C4-2B (cell line): ENCODE measurements at regions not wholly inside any gene's neighbourhood (a gene's known extent, or its start where the extent isn't known, plus 50 kb on each side); places are given as distances from the start of the nearest gene placed in this dataset.

Source experiments
- H3K27ac ChIP-seq: fragments of 450-650 bp; 2 replicates; pipeline ENCODE4 v1.5.1; 2017
- ZFX ChIP-seq: fragments of 450-650 bp; IDR thresholded peaks from 2 replicates; pipeline ENCODE4 v1.6.1; 2017
- TF ChIP-seq, protein P1 (sequence below): fragments of 450-650 bp; conservative IDR thresholded peaks from 2 replicates; pipeline ENCODE4 v1.5.1; 2017; ENCODE audit warnings: mild to moderate bottlenecking

DNA sequence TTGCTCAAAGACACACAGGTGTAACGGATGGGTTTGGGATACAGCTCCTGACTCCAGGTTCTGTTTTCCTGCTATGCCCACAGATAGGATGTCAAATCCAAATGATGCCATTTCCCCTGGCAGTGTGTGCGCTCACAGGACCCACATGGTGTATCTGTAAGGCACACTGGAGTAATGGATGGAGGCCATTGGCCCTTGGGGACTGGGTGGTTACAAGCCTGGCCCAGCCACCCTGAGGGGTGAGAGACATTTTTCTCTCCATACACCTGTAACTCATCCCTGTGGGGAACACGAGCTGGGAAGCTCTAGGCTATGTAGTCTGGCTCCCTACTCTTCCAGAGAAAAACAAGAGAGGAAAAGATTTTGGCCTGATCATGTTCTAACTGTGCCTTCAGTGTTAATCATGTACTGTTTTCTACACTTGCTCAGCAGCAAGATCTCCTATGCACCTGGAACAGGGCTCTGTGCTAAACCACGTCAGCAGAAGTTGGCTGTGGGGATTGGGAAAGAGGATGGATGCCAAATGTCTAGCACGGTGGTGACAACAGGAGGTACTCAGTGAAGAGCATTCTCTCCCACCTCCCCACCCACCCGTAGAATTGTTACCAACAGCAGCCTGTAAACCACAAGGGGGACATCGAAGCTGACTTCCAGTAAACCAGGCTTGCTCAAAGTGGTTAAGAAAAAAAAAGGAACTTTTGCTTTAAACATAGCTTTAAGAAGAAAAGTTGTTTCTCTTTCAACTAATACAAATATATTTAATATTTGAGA lies 237.0 kb downstream of the LACC1 start:
- TF ChIP-seq, protein P1, sequence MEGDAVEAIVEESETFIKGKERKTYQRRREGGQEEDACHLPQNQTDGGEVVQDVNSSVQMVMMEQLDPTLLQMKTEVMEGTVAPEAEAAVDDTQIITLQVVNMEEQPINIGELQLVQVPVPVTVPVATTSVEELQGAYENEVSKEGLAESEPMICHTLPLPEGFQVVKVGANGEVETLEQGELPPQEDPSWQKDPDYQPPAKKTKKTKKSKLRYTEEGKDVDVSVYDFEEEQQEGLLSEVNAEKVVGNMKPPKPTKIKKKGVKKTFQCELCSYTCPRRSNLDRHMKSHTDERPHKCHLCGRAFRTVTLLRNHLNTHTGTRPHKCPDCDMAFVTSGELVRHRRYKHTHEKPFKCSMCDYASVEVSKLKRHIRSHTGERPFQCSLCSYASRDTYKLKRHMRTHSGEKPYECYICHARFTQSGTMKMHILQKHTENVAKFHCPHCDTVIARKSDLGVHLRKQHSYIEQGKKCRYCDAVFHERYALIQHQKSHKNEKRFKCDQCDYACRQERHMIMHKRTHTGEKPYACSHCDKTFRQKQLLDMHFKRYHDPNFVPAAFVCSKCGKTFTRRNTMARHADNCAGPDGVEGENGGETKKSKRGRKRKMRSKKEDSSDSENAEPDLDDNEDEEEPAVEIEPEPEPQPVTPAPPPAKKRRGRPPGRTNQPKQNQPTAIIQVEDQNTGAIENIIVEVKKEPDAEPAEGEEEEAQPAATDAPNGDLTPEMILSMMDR, result no peak
- no peak for TF ChIP-seq ZFX
- H3K27ac ChIP-seq, result no peak overlapping the region

DNA sequence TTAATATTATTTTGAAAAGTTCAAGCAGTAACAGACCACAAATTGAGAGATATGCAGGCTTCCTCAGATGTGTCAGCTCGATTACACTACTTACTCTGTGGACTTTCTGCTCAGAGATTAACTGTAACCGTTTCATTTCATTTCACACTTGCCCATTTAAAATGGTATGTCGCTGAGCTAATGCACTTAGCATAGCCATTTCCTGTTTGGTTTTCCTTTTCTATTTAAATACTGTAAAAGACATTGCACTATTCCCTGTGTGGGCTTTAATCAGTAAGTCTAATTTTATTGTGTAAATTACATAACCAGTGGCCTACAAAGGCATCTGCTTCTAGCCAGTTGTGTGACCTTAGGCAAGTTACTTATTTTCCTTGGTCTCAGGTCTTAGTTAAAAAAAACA lies 237.6 kb downstream of the LACC1 start:
- H3K27ac ChIP-seq, result no peak overlapping the region
- TF ChIP-seq, protein P1, result no peak
- no peak for TF ChIP-seq ZFX

GRCh38 chr13:44117816-44118215 lies 238.1 kb downstream of the LACC1 start:
- no peak overlapping the region for H3K27ac ChIP-seq
- TF ChIP-seq ZFX, result no peak
- TF ChIP-seq, protein P1, result no peak

DNA sequence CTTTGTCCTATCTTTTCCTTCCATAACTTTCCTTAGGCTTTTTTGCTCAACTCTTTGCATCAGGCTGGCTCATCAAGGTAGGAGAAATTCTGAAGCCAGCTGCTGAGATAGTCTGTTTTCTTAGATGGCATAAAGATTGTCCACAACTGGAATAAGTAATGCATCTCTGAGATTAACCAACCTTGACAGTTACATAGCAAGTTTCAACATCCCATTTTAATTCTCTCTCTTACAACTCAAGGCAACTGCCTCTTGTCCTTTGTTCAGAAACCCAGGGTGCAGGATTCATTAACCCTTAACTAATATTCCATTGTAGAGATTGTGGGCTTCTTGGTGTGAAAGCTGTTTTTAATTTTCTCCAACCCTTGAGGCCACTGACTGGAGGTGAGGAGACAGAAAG lies 239.2 kb downstream of the LACC1 start:
- H3K27ac ChIP-seq, result no peak overlapping the region
- TF ChIP-seq, protein P1, result no peak
- TF ChIP-seq ZFX, result no peak

GRCh38 chr13:44120043-44120442 lies 240.3 kb downstream of the LACC1 start:
- TF ChIP-seq, protein P1, result no peak
- no peak for TF ChIP-seq ZFX
- no peak overlapping the region for H3K27ac ChIP-seq

DNA sequence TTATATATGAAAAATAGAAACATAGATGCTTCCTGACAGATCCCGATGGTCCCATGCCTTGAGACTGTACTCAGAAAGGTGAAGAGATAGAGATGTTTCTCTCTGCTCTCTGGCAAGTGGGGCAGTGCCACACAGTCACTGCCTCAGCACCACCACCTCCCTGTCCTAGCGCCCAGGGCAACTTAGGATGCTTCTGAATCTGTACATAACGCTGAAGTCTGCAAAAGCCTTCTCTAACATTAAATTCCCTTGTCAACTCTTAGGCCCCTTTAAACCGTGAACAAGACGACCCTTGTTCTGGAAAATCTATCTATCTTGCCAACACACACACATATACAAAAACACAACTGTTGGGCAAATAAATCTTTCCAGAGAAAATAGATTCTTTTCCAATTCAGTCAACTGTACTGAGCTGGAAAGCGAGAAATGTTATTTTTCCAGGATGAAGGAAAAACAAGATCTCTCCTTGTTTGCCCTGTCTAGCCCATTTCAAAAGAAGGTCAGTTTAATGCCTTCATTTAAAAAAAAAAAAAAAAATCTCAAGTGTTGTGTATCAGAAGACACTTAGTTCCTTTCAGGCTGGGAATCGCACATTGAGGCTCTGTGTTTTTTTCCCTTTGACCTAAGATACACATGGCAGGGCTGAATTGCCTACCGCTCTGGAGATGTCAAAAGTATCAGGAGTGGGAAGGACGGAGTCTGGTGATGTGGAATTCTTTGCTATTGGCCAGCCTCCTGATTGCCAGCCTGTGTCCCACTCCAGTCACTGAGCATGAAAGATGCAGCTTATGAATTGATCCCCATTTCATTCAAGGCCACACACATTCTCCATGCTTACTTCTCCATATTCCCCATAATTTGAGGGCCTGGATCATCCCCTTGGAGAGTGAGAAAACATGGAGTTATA lies 241.4 kb downstream of the LACC1 start:
- H3K27ac ChIP-seq, result no peak overlapping the region
- TF ChIP-seq, protein P1, result no peak
- no peak for TF ChIP-seq ZFX

DNA sequence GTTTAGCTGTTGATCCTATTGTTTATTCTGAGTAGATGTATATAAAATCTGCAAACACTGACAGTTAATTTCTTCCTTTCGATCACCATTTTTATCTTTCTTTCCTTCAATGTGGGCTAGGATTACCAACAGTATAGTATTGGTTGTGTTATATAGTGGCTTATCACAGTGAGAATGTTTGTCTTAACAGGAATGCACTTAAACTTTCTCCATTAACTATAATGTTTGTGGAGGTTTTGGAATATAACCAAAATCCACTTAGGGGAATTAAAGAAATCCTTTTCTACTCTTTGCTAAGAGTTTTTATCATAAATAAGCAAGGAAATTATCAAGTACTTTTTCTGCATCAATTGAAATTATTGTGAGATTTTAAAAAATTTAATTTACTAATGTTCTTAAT lies 244.6 kb downstream of the LACC1 start:
- H3K27ac ChIP-seq, result no peak overlapping the region
- TF ChIP-seq, protein P1, result no peak
- no peak for TF ChIP-seq ZFX
